H1 (cell line): ENCODE measurements at regions not wholly inside any gene's neighbourhood (a gene's known extent, or its start where the extent isn't known, plus 50 kb on each side); places are given as distances from the start of the nearest gene placed in this dataset.

Experiments
- CTCF ChIA-PET: fragments of 300-600 bp; sonication (Branson Sonifier 250); formaldehyde crosslinking; loops from one replicate; lab custom pipeline; 2021; ENCODE audit not compliant: partially characterized antibody; lab: Charles Lee
- POLR2A ChIA-PET: fragments of 300-600 bp; sonication (Branson Sonifier 250); formaldehyde crosslinking; loops from one replicate; lab custom pipeline; 2021; ENCODE audit warnings: inconsistent platforms; ENCODE audit not compliant: partially characterized antibody; lab: Charles Lee
- DNase-seq, 2 experiments: peaks; one replicate each; pipeline versions ENCODE4 v3.0.0 to v3.0.0-alpha.2; 2010 to 2022; ENCODE audit warnings: low spot score in 2 of 2, low read depth in 1 of 2, mixed read lengths in 1 of 2
- FAIRE-seq: peaks from 2 replicates; lab custom pipeline; 2011; peaks lifted over from hg19 to GRCh38; lab: Jason Lieb, UNC
- H2AFZ ChIP-seq: 2 replicates; pipeline ENCODE4 v1.8.1; 2012; ENCODE audit warnings: low read length, inconsistent platforms
- H2AK5ac ChIP-seq: 2 replicates; pipeline ENCODE4 v1.6.1; 2013; ENCODE audit warnings: low read depth, low read length
- H2BK120ac ChIP-seq: replicated peaks from 2 replicates; pipeline ENCODE3; 2013; ENCODE audit warnings: low read depth, low read length, inconsistent platforms
- H2BK12ac ChIP-seq: 2 replicates; pipeline ENCODE4 v1.6.1; 2013; ENCODE audit warnings: low read depth, low read length
- H2BK15ac ChIP-seq: 2 replicates; pipeline ENCODE4 v1.6.1; 2013; ENCODE audit warnings: low read length
- H2BK20ac ChIP-seq: 2 replicates; pipeline ENCODE4 v1.6.1; 2013; ENCODE audit warnings: low read length
- H2BK5ac ChIP-seq: 2 replicates; pipeline ENCODE4 v1.6.1; 2013; ENCODE audit warnings: low read depth, low read length
- H3K14ac ChIP-seq: 2 replicates; pipeline ENCODE4 v1.6.1; 2013; ENCODE audit warnings: inconsistent platforms; ENCODE audit not compliant: insufficient read length
- H3K18ac ChIP-seq: 2 replicates; pipeline ENCODE4 v1.6.1; 2013; ENCODE audit warnings: low read length; ENCODE audit errors: extremely low read depth
- H3K23ac ChIP-seq: 2 replicates; pipeline ENCODE4 v1.6.1; 2013; ENCODE audit warnings: inconsistent platforms; ENCODE audit not compliant: insufficient read length
- H3K23me2 ChIP-seq: 2 replicates; pipeline ENCODE4 v1.6.1; 2013; ENCODE audit warnings: low read depth, low read length
- H3K27ac ChIP-seq: 2 replicates; pipeline ENCODE4 v1.6.1; 2011; ENCODE audit warnings: low read depth, low read length, inconsistent platforms
- H3K27me3 ChIP-seq, 4 experiments: replicated peaks in 1 of 4; 1 replicate in 1 of 4; 2 replicates in 3 of 4; pipeline versions ENCODE4 v1.6.1 to v1.8.1; 2011 to 2013; ENCODE audit warnings: low read length in 3 of 4, mild to moderate bottlenecking in 3 of 4, inconsistent platforms in 2 of 4, mixed read lengths in 2 of 4, moderate library complexity in 1 of 4; ENCODE audit not compliant: control insufficient read depth in 3 of 4, insufficient read depth in 3 of 4; ENCODE audit errors: extremely low read depth in 1 of 4
- H3K36me3 ChIP-seq, 4 experiments: 2 replicates each; pipeline versions ENCODE4 v1.6.1 to v1.8.1; 2011 to 2013; ENCODE audit warnings: mild to moderate bottlenecking in 4 of 4, low read length in 3 of 4, moderate library complexity in 2 of 4, control low read depth in 1 of 4, inconsistent platforms in 1 of 4; ENCODE audit not compliant: insufficient read depth in 4 of 4, control insufficient read depth in 2 of 4
- H3K4ac ChIP-seq: replicated peaks from 2 replicates; pipeline ENCODE3; 2013; ENCODE audit warnings: low read length, low read depth, mixed read lengths, inconsistent platforms; ENCODE audit not compliant: insufficient read length
- H3K4me1 ChIP-seq, 4 experiments: replicated peaks in 1 of 4; 1 replicate in 1 of 4; 2 replicates in 3 of 4; pipeline versions ENCODE4 v1.6.1 to v1.8.1; 2011 to 2013; ENCODE audit warnings: low read length in 3 of 4, inconsistent platforms in 2 of 4, mixed read lengths in 1 of 4; ENCODE audit not compliant: insufficient read depth in 4 of 4, control insufficient read depth in 3 of 4
- H3K4me2 ChIP-seq, 2 experiments: 2 replicates each; pipeline versions ENCODE4 v1.6.1 to v1.8.1; 2011 to 2013; ENCODE audit warnings: low read depth in 2 of 2, low read length in 2 of 2, control low read depth in 1 of 2, inconsistent platforms in 1 of 2, mild to moderate bottlenecking in 1 of 2; ENCODE audit not compliant: insufficient read depth in 1 of 2
- H3K4me3 ChIP-seq, 4 experiments: fragments of 200-600, 300-600 bp in 1 of 4; sonication (generic), shearing (Covaris generic), sonication (Bioruptor Twin) in 1 of 4; 2 replicates each; pipeline versions ENCODE4 v1.5.1 to v1.8.1; 2011 to 2016; ENCODE audit warnings: low read length in 4 of 4, low read depth in 3 of 4, control low read depth in 2 of 4, inconsistent platforms in 2 of 4, mild to moderate bottlenecking in 2 of 4, mixed read lengths in 1 of 4, moderate library complexity in 1 of 4; ENCODE audit not compliant: insufficient read depth in 2 of 4; ENCODE audit errors: extremely low read depth in 1 of 4
- H3K56ac ChIP-seq: replicated peaks from 2 replicates; pipeline ENCODE3; 2013; ENCODE audit warnings: low read depth, mild to moderate bottlenecking, mixed read lengths, low read length, inconsistent platforms; ENCODE audit not compliant: insufficient read length
- H3K79me1 ChIP-seq: 2 replicates; pipeline ENCODE4 v1.6.1; 2013; ENCODE audit warnings: low read depth, low read length, control low read depth
- H3K79me2 ChIP-seq, 2 experiments: 2 replicates each; pipeline versions ENCODE4 v1.6.1 to v1.8.1; 2012 to 2013; ENCODE audit warnings: low read length in 2 of 2, mild to moderate bottlenecking in 2 of 2, inconsistent platforms in 1 of 2; ENCODE audit not compliant: insufficient read depth in 2 of 2, control insufficient read depth in 1 of 2
- H3K9ac ChIP-seq, 4 experiments: replicated peaks in 1 of 4; 1 replicate in 1 of 4; 2 replicates in 3 of 4; pipeline versions ENCODE4 v1.6.1 to v1.8.1; 2011 to 2013; ENCODE audit warnings: low read depth in 3 of 4, low read length in 3 of 4, control low read depth in 2 of 4, mild to moderate bottlenecking in 2 of 4, moderate library complexity in 2 of 4, inconsistent platforms in 1 of 4; ENCODE audit errors: extremely low read depth in 1 of 4
- H3K9me3 ChIP-seq, 2 experiments: 2 replicates each; pipeline versions ENCODE4 v1.6.1 to v1.8.1; 2012 to 2013; ENCODE audit warnings: mild to moderate bottlenecking in 2 of 2, moderate library complexity in 2 of 2, control low read depth in 1 of 2, inconsistent platforms in 1 of 2, low read depth in 1 of 2, low read length in 1 of 2, mixed read lengths in 1 of 2; ENCODE audit not compliant: insufficient read depth in 2 of 2
- H4K20me1 ChIP-seq, 2 experiments: replicated peaks in 1 of 2; 2 replicates each; pipeline versions ENCODE3 to v1.8.1; 2011 to 2013; ENCODE audit warnings: inconsistent platforms in 2 of 2, low read length in 2 of 2, mild to moderate bottlenecking in 1 of 2; ENCODE audit not compliant: insufficient read depth in 2 of 2, control insufficient read depth in 1 of 2
- H4K5ac ChIP-seq: 2 replicates; pipeline ENCODE4 v1.6.1; 2013; ENCODE audit warnings: low read length, low read depth, mixed read lengths, inconsistent platforms; ENCODE audit not compliant: insufficient read length
- H4K8ac ChIP-seq: 2 replicates; pipeline ENCODE4 v1.8.0; 2013; ENCODE audit warnings: mild to moderate bottlenecking, moderate library complexity, low read length, inconsistent platforms; ENCODE audit not compliant: insufficient read depth; ENCODE audit errors: extremely low read depth
- H4K91ac ChIP-seq: replicated peaks from 2 replicates; pipeline ENCODE3; 2013; ENCODE audit warnings: low read length, mixed read lengths, inconsistent platforms; ENCODE audit not compliant: insufficient read length
- CEBPB ChIP-seq: IDR thresholded peaks from 2 replicates; pipeline ENCODE4 v1.6.1; 2012; ENCODE audit warnings: low read depth, low read length
- TEAD4 ChIP-seq: IDR thresholded peaks from 2 replicates; pipeline ENCODE4 v1.6.1; 2012; ENCODE audit warnings: low read depth, low read length, inconsistent platforms, mixed read lengths
- WGBS, 2 experiments: shearing (Covaris generic) in 1 of 2; methylation state at CpG; one replicate each; pipeline versions ENCODE4 v1.1.6 to v1.1.7; 2013 to 2015; ENCODE audit warnings: low lambda C conversion rate in 2 of 2, mixed read lengths in 2 of 2, inconsistent platforms in 1 of 2, low coverage in 1 of 2, missing lambda C conversion rate in 1 of 2; ENCODE audit not compliant: insufficient replicate concordance in 2 of 2, insufficient coverage in 1 of 2, insufficient read length in 1 of 2; ENCODE audit errors: extremely low coverage in 1 of 2, missing lambda C conversion rate in 1 of 2; 5-methylcytosine and 5-hydroxymethylcytosine counted together
- TF ChIP-seq, protein P1 (sequence below), 3 experiments: IDR thresholded peaks; 1 replicate in 2 of 3; 2 replicates in 1 of 3; pipeline versions ENCODE4 v1.5.1 to v1.6.1; 2011; ENCODE audit warnings: low read length in 3 of 3, mild to moderate bottlenecking in 3 of 3, inconsistent platforms in 2 of 3, low read depth in 1 of 3, moderate library complexity in 1 of 3; ENCODE audit not compliant: insufficient read depth in 1 of 3; ENCODE audit errors: control extremely low read depth in 1 of 3

DNA sequence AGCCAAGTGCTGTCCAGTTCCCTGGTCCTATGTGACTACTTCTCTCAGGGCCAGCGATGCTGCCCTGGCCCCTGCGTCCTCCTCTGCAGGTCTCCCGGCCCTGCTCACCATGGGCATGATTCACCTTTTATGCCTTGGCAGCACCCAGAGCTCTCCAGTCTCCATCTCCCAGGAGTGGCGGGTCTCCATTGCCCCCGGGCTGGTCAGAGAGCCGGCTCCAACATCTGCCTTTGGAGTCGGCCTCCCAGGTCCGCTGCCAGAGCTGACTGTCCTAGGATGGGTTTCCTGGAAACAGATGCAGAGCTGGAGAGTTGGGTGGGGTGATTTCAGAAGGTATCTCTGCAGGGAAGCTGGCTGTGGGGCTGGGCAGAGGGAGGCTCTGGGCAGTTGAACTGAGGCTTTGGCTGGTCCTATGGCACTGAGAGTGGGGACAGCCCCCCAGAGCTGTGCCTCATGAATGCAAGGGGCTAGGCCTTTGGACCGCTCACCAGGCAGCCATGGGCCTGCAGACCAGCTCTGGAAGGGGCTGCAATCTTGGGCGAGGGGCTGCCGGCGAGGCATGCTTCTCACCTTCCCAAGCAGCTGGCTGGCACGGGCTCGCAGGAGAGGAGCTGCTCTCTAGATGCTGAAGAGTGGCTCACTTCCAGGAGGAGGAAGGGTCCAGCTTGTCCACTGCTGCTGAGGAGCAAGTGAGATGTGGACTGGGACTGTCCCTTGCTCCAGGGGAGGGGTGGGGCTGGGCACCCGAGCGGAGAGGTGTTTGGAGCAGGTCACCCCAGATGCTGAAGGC, 59.8 kb upstream of the HS6ST1 start:
- POLR2A ChIA-PET, result interaction anchor here (1.0 to 2.4 kb wide), 5 partner anchors 9 to 261 kb away, joined by 3 to 12 read pairs (median 3); no protein-coding TSS in a partner anchor
- Histone ChIP-seq H3K27ac (no peak overlapping the region), H2BK12ac (peak overlapping the region; percentile 94), H2AK5ac (peak overlapping the region; percentile 93; the same call in 1 of the 2 replicates), H3K36me3 (no peaks in the 10 kb centered on the region), H2BK20ac (0 out of 2 replicates have a peak overlapping the region, but pooled peaks have one; percentile 43), H3K23me2 (no peaks in the 10 kb centered on the region), H2BK120ac (no peak overlapping the region), H3K56ac (no peak overlapping the region), H3K4me2 (0 out of 4 replicates have a peak overlapping the region, but pooled peaks of 1 of the 2 experiments have one; percentile 30), H2BK5ac (peak overlapping the region; percentile 52; the same call in 1 of the 2 replicates), H3K14ac (no peak overlapping the region), H3K27me3 (peaks cover 0 to 5% (median 0%) of the 10 kb centered on the region in 4 experiments; a peak in 4 of 7 replicates), H4K91ac (peak overlapping the region; percentile 76), H2BK15ac (peak overlapping the region; percentile 95; the same call in 1 of the 2 replicates), H4K20me1 (no peaks in the 10 kb centered on the region), H3K9ac (no peak overlapping the region), H3K4me1 (peaks cover 0 to 23% (median 7%) of the 10 kb centered on the region in 4 experiments; a peak in 4 of 7 replicates), H3K4me3 (no peak overlapping the region), H3K23ac (no peak overlapping the region), H3K79me2 (no peaks in the 10 kb centered on the region), H4K8ac (no peak overlapping the region), H2AFZ (0 out of 2 replicates have a peak overlapping the region, but pooled peaks have one; percentile 18), H3K79me1 (no peaks in the 10 kb centered on the region), H3K4ac (no peak overlapping the region)
- WGBS, 2 experiments, result 82% methylated on average over 16 of the region's 16 CpGs; no CpG with 5 or more reads in 1 of the 2 experiments
- no peak for FAIRE-seq
- no peak for DNase-seq
- TF ChIP-seq CEBPB, result no peak
- no peak for TF ChIP-seq TEAD4
- TF ChIP-seq, protein P1, sequence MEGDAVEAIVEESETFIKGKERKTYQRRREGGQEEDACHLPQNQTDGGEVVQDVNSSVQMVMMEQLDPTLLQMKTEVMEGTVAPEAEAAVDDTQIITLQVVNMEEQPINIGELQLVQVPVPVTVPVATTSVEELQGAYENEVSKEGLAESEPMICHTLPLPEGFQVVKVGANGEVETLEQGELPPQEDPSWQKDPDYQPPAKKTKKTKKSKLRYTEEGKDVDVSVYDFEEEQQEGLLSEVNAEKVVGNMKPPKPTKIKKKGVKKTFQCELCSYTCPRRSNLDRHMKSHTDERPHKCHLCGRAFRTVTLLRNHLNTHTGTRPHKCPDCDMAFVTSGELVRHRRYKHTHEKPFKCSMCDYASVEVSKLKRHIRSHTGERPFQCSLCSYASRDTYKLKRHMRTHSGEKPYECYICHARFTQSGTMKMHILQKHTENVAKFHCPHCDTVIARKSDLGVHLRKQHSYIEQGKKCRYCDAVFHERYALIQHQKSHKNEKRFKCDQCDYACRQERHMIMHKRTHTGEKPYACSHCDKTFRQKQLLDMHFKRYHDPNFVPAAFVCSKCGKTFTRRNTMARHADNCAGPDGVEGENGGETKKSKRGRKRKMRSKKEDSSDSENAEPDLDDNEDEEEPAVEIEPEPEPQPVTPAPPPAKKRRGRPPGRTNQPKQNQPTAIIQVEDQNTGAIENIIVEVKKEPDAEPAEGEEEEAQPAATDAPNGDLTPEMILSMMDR (IDR thresholded peaks at IDR 0.05; ENCODE audit: control extremely low read depth in 1 of 3, insufficient read depth in 1 of 3, low read depth in 1 of 3, low read length in 3 of 3), result no peak
- TF ChIP-seq, all 59 proteins: peak for 0
- CTCF ChIA-PET, result interaction anchor here (1.0 to 5.6 kb wide), 6 partner anchors 10 to 91 kb away, joined by 3 to 29 read pairs (median 4); no protein-coding TSS in a partner anchor
- H4K5ac ChIP-seq, result no peak overlapping the region
- no peaks in the 10 kb centered on the region for H3K9me3 ChIP-seq
- H3K18ac ChIP-seq, result peak overlapping the region; percentile 43; the same call in 1 of the 2 replicates
